HepG2 (cell line): ENCODE measurements at regions not wholly inside any gene's neighbourhood (a gene's known extent, or its start where the extent isn't known, plus 50 kb on each side); places are given as distances from the start of the nearest gene placed in this dataset.

ENCODE experiments used
- ATAC-seq: fragments of 200-7000 bp; cut with Tn5 transposase; 3 replicates; pipeline ENCODE4 v1.9.1; 2020; ENCODE audit warnings: mild to moderate bottlenecking, moderate library complexity
- BruUV-seq: library from RNA; stranded (reverse); fragments of 400-500 nt; replicated peaks from 2 replicates; lab custom pipeline; 2021; lab: Mats Ljungman, UMichigan
- CTCF ChIA-PET: fragments of 300-600 bp; formaldehyde crosslinking; extraction: SDS; loops from one replicate; lab custom pipeline; 2021; ENCODE audit warnings: low total read pairs, inconsistent platforms, low intra/inter-chr PET ratio; lab: Yijun Ruan, JAX
- POLR2A ChIA-PET: fragments of 350-600 bp; sonication (Branson Sonifier 250); formaldehyde crosslinking; loops from one replicate; lab custom pipeline; 2020; ENCODE audit warnings: antibody characterized with exemption, inconsistent platforms; lab: Yijun Ruan, JAX
- DNase-seq: peaks from one replicate; pipeline ENCODE4 v3.0.0-alpha.2; 2015; ENCODE audit warnings: low spot score
- FAIRE-seq: peaks from 3 replicates; lab custom pipeline; 2011; peaks lifted over from hg19 to GRCh38; lab: Jason Lieb, UNC
- H2AFZ ChIP-seq: one replicate; pipeline ENCODE4 v1.6.1; 2011; ENCODE audit warnings: low read length, inconsistent platforms
- H3K27ac ChIP-seq: fragments of 300-600 bp; 3 replicates; pipeline ENCODE4 v1.8.0; 2011; ENCODE audit warnings: mixed run types, mild to moderate bottlenecking, mixed read lengths, low read length, inconsistent platforms; ENCODE audit not compliant: insufficient read depth; ENCODE audit errors: extremely low read length
- H3K27me3 ChIP-seq, 2 experiments: fragments of 200-600 bp in 1 of 2; 2 replicates in 1 of 2; 3 replicates in 1 of 2; pipeline versions ENCODE4 v1.6.0 to v1.8.0; 2011; ENCODE audit warnings: low read length in 2 of 2, mild to moderate bottlenecking in 2 of 2, moderate library complexity in 2 of 2, inconsistent platforms in 1 of 2; ENCODE audit not compliant: insufficient read depth in 2 of 2, control insufficient read depth in 1 of 2
- H3K36me3 ChIP-seq, 2 experiments: fragments of 200-600 bp in 1 of 2; replicated peaks in 1 of 2; 2 replicates in 1 of 2; 3 replicates in 1 of 2; pipeline versions ENCODE4 v1.5.1 to v1.8.0; 2011; ENCODE audit warnings: low read length in 2 of 2, inconsistent platforms in 1 of 2; ENCODE audit not compliant: insufficient read depth in 2 of 2, control insufficient read depth in 1 of 2
- H3K4me1 ChIP-seq: 2 replicates; pipeline ENCODE4 v1.5.1; 2012; ENCODE audit warnings: low read length, inconsistent platforms; ENCODE audit not compliant: insufficient read depth
- H3K4me2 ChIP-seq: 2 replicates; pipeline ENCODE4 v1.6.0; 2011; ENCODE audit warnings: low read depth, low read length, inconsistent platforms
- H3K4me3 ChIP-seq, 3 experiments: fragments of 200-600 bp in 1 of 3; sonication (generic), shearing (Covaris generic) in 1 of 3; replicated peaks in 1 of 3; 2 replicates each; pipeline ENCODE4 v1.5.1; 2011 to 2016; ENCODE audit warnings: low read length in 3 of 3, inconsistent platforms in 2 of 3, low read depth in 2 of 3, mild to moderate bottlenecking in 2 of 3, control low read depth in 1 of 3, mixed read lengths in 1 of 3; ENCODE audit not compliant: insufficient read depth in 1 of 3
- H3K79me2 ChIP-seq: one replicate; pipeline ENCODE4 v1.6.1; 2011; ENCODE audit warnings: low read length, inconsistent platforms; ENCODE audit not compliant: insufficient read depth
- H3K9ac ChIP-seq: 2 replicates; pipeline ENCODE4 v1.6.0; 2011; ENCODE audit warnings: mild to moderate bottlenecking, low read depth, low read length, inconsistent platforms; ENCODE audit not compliant: insufficient read depth
- H3K9me3 ChIP-seq: 2 replicates; pipeline ENCODE4 v1.5.1; 2012; ENCODE audit warnings: mild to moderate bottlenecking, low read length
- H4K20me1 ChIP-seq: 2 replicates; pipeline ENCODE4 v1.6.0; 2011; ENCODE audit warnings: inconsistent platforms, mild to moderate bottlenecking, low read length, moderate library complexity; ENCODE audit not compliant: insufficient read depth
- CBX1 ChIP-seq: IDR thresholded peaks from one replicate; pipeline ENCODE4 v1.6.1; 2016; ENCODE audit warnings: antibody characterized with exemption, low read depth
- CHCHD3 ChIP-seq: sonication (generic); formaldehyde crosslinking; IDR thresholded peaks from 2 replicates; pipeline ENCODE4 v1.8.0; 2022; ENCODE audit warnings: mild to moderate bottlenecking, missing genetic modification reagents, moderate library complexity
- HNRNPUL1 ChIP-seq: fragments of 200-400 bp; formaldehyde crosslinking; IDR thresholded peaks from 2 replicates; pipeline ENCODE4 v1.6.1; 2017; ENCODE audit warnings: low read depth, mild to moderate bottlenecking, low read length, moderate library complexity
- KMT2A ChIP-seq: sonication (generic); formaldehyde crosslinking; IDR thresholded peaks from 2 replicates; pipeline ENCODE4 v1.4.0; 2020; ENCODE audit warnings: missing genetic modification reagents
- MAZ ChIP-seq, 2 experiments: sonication (generic) in 1 of 2; formaldehyde crosslinking in 1 of 2; IDR thresholded peaks; 2 replicates each; pipeline versions ENCODE4 v1.5.0 to v1.6.1; 2012 to 2020; ENCODE audit warnings: low read depth in 2 of 2, mild to moderate bottlenecking in 2 of 2, borderline replicate concordance in 1 of 2, improper control_type of control experiment in 1 of 2, low read length in 1 of 2, missing genetic modification reagents in 1 of 2, moderate library complexity in 1 of 2
- MXD4 ChIP-seq: IDR thresholded peaks from 2 replicates; pipeline ENCODE4 v1.6.1; 2016; ENCODE audit warnings: mild to moderate bottlenecking, missing biosample characterization, missing genetic modification reagents
- SCMH1 ChIP-seq: sonication (generic); formaldehyde crosslinking; IDR thresholded peaks from 2 replicates; pipeline ENCODE4 v1.9.0; 2021; ENCODE audit warnings: missing genetic modification reagents, mild to moderate bottlenecking, borderline replicate concordance
- SIN3B ChIP-seq: fragments of 150-350 bp; IDR thresholded peaks from 2 replicates; pipeline ENCODE4 v1.6.1; 2014; ENCODE audit warnings: low read length
- THAP11 ChIP-seq: IDR thresholded peaks from 2 replicates; pipeline ENCODE4 v1.6.1; 2016; ENCODE audit warnings: missing biosample characterization, missing genetic modification reagents
- ZHX2 ChIP-seq, 2 experiments: sonication (generic) in 1 of 2; formaldehyde crosslinking in 1 of 2; IDR thresholded peaks; 2 replicates each; pipeline versions ENCODE4 v1.6.1 to v1.9.0; 2014 to 2022; ENCODE audit warnings: antibody characterized with exemption in 1 of 2, borderline replicate concordance in 1 of 2, inconsistent platforms in 1 of 2, low read depth in 1 of 2, missing genetic modification reagents in 1 of 2
- ZNF232 ChIP-seq: sonication (generic); formaldehyde crosslinking; IDR thresholded peaks from 2 replicates; pipeline ENCODE4 v1.4.0; 2020; ENCODE audit warnings: missing genetic modification reagents, borderline replicate concordance
- ZNF558 ChIP-seq: sonication (generic); formaldehyde crosslinking; IDR thresholded peaks from 2 replicates; pipeline ENCODE4 v1.9.0; 2022; ENCODE audit warnings: mild to moderate bottlenecking, missing genetic modification reagents, borderline replicate concordance
- ZNF775 ChIP-seq: sonication (generic); formaldehyde crosslinking; IDR thresholded peaks from 2 replicates; pipeline ENCODE4 v1.4.0; 2020; ENCODE audit warnings: missing genetic modification reagents, mild to moderate bottlenecking, moderate library complexity, borderline replicate concordance
- ZNF777 ChIP-seq: sonication (generic); formaldehyde crosslinking; IDR thresholded peaks from 2 replicates; pipeline ENCODE4 v1.4.0; 2020; ENCODE audit warnings: missing genetic modification reagents
- WGBS: methylation state at CpG from one replicate; pipeline ENCODE4 v1.1.6; 2017; ENCODE audit warnings: low lambda C conversion rate; 5-methylcytosine and 5-hydroxymethylcytosine counted together
- in situ Hi-C: cut with HindIII; loops from 2 replicates; pipeline ENCODE4 v1.10.0; 2017; ENCODE audit warnings: low pct_unique_long_range_greater_than_20kb; ENCODE audit not compliant: extremely low pct_ligation_motif_present
- intact Hi-C: fragments of 100-400 bp; cut with micrococcal nuclease; formaldehyde crosslinking; loops from one replicate; pipeline ENCODE4 v1.10.0; 2022; ENCODE audit not compliant: unreplicated experiment
- TF ChIP-seq, protein P1 (sequence below): sonication (generic); formaldehyde crosslinking; conservative IDR thresholded peaks from 2 replicates; pipeline ENCODE4 v1.4.0; 2020; ENCODE audit warnings: missing genetic modification reagents
- TF ChIP-seq, protein P2 (sequence below): sonication (generic); formaldehyde crosslinking; IDR thresholded peaks from 2 replicates; pipeline ENCODE4 v1.8.0; 2023; ENCODE audit warnings: mild to moderate bottlenecking, missing genetic modification reagents
- TF ChIP-seq, protein P3 (sequence below): sonication (generic); formaldehyde crosslinking; IDR thresholded peaks from 2 replicates; pipeline ENCODE4 v1.4.0; 2020; ENCODE audit warnings: missing genetic modification reagents

DNA sequence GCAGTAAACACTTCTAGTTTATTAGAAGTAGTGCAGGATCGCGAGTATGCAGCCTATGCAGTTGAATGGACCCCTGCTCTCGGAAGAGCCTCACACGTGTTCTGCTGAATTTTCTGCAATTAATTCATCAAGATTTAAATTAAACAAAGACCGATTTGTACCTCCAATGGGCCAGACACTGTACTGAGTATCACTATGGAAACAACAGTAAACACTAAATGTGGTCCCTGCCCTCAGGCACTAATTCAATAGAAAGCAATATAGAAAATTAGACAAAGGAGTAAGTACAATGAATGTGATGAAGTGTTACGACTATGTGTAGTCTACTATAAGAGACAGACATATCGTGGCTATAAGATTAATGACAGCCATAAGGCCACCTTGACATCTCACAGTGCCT lies 740.3 kb upstream of the FRG1 start:
- no peaks in the 10 kb centered on the region for H3K36me3 ChIP-seq
- no peak overlapping the region for H3K4me3 ChIP-seq
- no peaks in the 10 kb centered on the region for H4K20me1 ChIP-seq
- no peak for TF ChIP-seq SIN3B
- TF ChIP-seq ZNF775 = no peak
- TF ChIP-seq ZNF777 (CRISPR knock-in tag) = no peak
- no peak for TF ChIP-seq ZNF232 (CRISPR knock-in tag)
- no peak for TF ChIP-seq ZNF558
- no peak for TF ChIP-seq THAP11 (CRISPR knock-in tag)
- no peak for TF ChIP-seq ZHX2 (IDR thresholded peaks at IDR 0.05; ENCODE audit: low read depth)
- TF ChIP-seq ZHX2 (CRISPR knock-in tag; IDR thresholded peaks at IDR 0.05; ENCODE audit: borderline replicate concordance) = no peak
- TF ChIP-seq, protein P1, sequence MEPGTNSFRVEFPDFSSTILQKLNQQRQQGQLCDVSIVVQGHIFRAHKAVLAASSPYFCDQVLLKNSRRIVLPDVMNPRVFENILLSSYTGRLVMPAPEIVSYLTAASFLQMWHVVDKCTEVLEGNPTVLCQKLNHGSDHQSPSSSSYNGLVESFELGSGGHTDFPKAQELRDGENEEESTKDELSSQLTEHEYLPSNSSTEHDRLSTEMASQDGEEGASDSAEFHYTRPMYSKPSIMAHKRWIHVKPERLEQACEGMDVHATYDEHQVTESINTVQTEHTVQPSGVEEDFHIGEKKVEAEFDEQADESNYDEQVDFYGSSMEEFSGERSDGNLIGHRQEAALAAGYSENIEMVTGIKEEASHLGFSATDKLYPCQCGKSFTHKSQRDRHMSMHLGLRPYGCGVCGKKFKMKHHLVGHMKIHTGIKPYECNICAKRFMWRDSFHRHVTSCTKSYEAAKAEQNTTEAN (CRISPR knock-in tag) = no peak
- no peak for TF ChIP-seq HNRNPUL1
- no peak for TF ChIP-seq MAZ (IDR thresholded peaks at IDR 0.05; ENCODE audit: borderline replicate concordance, low read depth, low read length)
- no peak for TF ChIP-seq MAZ (CRISPR knock-in tag; IDR thresholded peaks at IDR 0.05; ENCODE audit: low read depth)
- TF ChIP-seq CHCHD3 = no peak
- TF ChIP-seq SCMH1 (CRISPR knock-in tag) = no peak
- no peak for TF ChIP-seq KMT2A (CRISPR knock-in tag)
- TF ChIP-seq, protein P2, sequence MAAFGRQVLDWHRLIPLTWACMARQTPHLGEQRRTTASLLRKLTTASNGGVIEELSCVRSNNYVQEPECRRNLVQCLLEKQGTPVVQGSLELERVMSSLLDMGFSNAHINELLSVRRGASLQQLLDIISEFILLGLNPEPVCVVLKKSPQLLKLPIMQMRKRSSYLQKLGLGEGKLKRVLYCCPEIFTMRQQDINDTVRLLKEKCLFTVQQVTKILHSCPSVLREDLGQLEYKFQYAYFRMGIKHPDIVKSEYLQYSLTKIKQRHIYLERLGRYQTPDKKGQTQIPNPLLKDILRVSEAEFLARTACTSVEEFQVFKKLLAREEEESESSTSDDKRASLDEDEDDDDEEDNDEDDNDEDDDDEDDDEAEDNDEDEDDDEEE (CRISPR knock-in tag) = no peak
- TF ChIP-seq MXD4 = no peak
- TF ChIP-seq, protein P3, sequence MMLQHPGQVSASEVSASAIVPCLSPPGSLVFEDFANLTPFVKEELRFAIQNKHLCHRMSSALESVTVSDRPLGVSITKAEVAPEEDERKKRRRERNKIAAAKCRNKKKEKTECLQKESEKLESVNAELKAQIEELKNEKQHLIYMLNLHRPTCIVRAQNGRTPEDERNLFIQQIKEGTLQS (CRISPR knock-in tag) = no peak
- TF ChIP-seq CBX1 = no peak
- H3K4me1 ChIP-seq = no peaks in the 10 kb centered on the region
- no peak for FAIRE-seq
- no peak overlapping the region for H3K27ac ChIP-seq
- H3K9me3 ChIP-seq = no peaks in the 10 kb centered on the region
- no peak overlapping the region for H3K9ac ChIP-seq
- CTCF ChIA-PET = no interaction called here
- ATAC-seq = no peak
- no peak for DNase-seq
- no TSS peak for BruUV-seq
- H3K79me2 ChIP-seq = no peaks in the 10 kb centered on the region
- H2AFZ ChIP-seq = no peak overlapping the region
- in situ Hi-C loops (no loop called here), intact Hi-C loops (loop anchor here (5.0 kb wide), 2 partner anchors 228 to 418 kb away; no protein-coding TSS in a partner anchor)
- 42% methylated on average over 7 of the region's 7 CpGs for WGBS
- 0 out of 5 replicates have a peak, but pooled peaks cover 0 to 4% of the 10 kb centered on the region in 2 experiments for H3K27me3 ChIP-seq
- POLR2A ChIA-PET = no interaction called here
- no peak overlapping the region for H3K4me2 ChIP-seq
